ENCODE measurements at regions not wholly inside any gene's neighbourhood (a gene's known extent, or its start where the extent isn't known, plus 50 kb on each side); places are given as distances from the start of the nearest gene placed in this dataset.

GRCh38 chr4:189299706-189300105, 641.0 kb upstream of the FRG1 start:
- TF ChIP-seq SMC3 (IDR thresholded peaks at IDR 0.05) (no peak), BHLHE40 (IDR thresholded peaks at IDR 0.05; ENCODE audit: low read depth, low read length) (no peak), CTCF (IDR thresholded peaks at IDR 0.05) (no peak), EP300 (IDR thresholded peaks at IDR 0.05) (no peak), POLR2A (IDR thresholded peaks at IDR 0.05; ENCODE audit: low read length) (no peak), NR3C1 (IDR thresholded peaks at IDR 0.05) (no peak), CEBPB (IDR thresholded peaks at IDR 0.05) (no peak), GATA3 (IDR thresholded peaks at IDR 0.05; ENCODE audit: borderline replicate concordance) (no peak), REST (IDR thresholded peaks at IDR 0.05) (no peak), RNF2 (IDR thresholded peaks at IDR 0.05; ENCODE audit: borderline replicate concordance, low read depth) (no peak), ELK1 (IDR thresholded peaks at IDR 0.05; ENCODE audit: low read depth, low read length) (no peak)

Data from A549 (cell line).